Progenitor cell of endocrine pancreas (in vitro differentiated cells): ENCODE measurements at regions not wholly inside any gene's neighbourhood (a gene's known extent, or its start where the extent isn't known, plus 50 kb on each side); places are given as distances from the start of the nearest gene placed in this dataset.

Experiments
- DNase-seq: peaks from one replicate; pipeline ENCODE4 v3.0.0; 2021; ENCODE audit warnings: low spot score; ENCODE audit not compliant: unreplicated experiment
- H3K27ac Mint-ChIP-seq: 2 replicates; pipeline ENCODE4 v1.8.0; 2021; ENCODE audit warnings: mild to moderate bottlenecking, moderate library complexity, mixed read lengths
- H3K27me3 Mint-ChIP-seq: 2 replicates; pipeline ENCODE4 v1.8.0; 2021; ENCODE audit warnings: mixed read lengths
- H3K36me3 Mint-ChIP-seq: 2 replicates; pipeline ENCODE4 v1.8.0; 2022; ENCODE audit warnings: mixed read lengths; ENCODE audit not compliant: insufficient read depth
- H3K4me1 Mint-ChIP-seq: 2 replicates; pipeline ENCODE4 v1.8.0; 2021; ENCODE audit warnings: low read depth, mixed read lengths
- H3K4me3 Mint-ChIP-seq: 2 replicates; pipeline ENCODE4 v1.8.0; 2021; ENCODE audit warnings: low read depth, mild to moderate bottlenecking, moderate library complexity, mixed read lengths
- H3K9me3 Mint-ChIP-seq: 2 replicates; pipeline ENCODE4 v1.8.0; 2021; ENCODE audit warnings: low read depth, mixed read lengths
- TF ChIP-seq, protein P1 (sequence below): fragments of 200-600 bp; sonication (generic); IDR thresholded peaks from one replicate; pipeline ENCODE4 v1.5.0; 2021; ENCODE audit warnings: antibody characterized with exemption, mild to moderate bottlenecking; ENCODE audit not compliant: unreplicated experiment

DNA sequence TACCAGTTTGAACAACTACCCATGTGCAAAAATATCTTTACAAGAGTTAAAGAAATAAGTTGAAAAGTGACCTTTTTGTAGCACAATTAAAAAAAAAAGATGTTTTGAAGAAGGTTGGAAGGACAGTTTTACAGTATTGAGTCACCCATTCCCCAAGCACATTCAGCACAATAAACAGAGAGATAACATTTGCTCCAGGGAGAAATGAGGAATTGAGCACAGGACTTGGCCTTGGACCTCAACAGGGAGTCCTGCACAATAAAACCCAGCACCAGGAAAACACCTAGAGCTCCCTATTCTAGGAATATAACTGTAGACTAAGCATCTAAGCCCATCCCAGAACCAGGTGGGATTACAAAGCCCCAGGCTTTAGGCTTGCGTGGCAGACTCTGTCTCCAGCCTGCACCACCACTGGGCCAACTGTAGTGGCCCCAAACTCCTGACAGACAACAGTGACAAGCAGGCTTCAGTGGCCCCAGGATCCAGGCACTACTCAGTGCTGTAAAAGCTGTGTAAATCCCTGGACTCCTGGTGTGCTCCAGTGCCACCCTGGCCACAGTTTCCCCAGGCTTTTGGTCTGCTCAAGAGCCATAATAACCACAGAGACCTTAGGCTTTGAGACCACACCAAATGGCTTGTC is 857.2 kb downstream of the SLITRK1 start:
- Mint-ChIP-seq H3K27me3 (no peaks in the 10 kb centered on the region), H3K36me3 (no peaks in the 10 kb centered on the region), H3K27ac (no peak overlapping the region), H3K9me3 (peaks cover 5% of the 10 kb centered on the region), H3K4me1 (no peaks in the 10 kb centered on the region), H3K4me3 (no peak overlapping the region)
- DNase-seq: no peak
- TF ChIP-seq, protein P1, sequence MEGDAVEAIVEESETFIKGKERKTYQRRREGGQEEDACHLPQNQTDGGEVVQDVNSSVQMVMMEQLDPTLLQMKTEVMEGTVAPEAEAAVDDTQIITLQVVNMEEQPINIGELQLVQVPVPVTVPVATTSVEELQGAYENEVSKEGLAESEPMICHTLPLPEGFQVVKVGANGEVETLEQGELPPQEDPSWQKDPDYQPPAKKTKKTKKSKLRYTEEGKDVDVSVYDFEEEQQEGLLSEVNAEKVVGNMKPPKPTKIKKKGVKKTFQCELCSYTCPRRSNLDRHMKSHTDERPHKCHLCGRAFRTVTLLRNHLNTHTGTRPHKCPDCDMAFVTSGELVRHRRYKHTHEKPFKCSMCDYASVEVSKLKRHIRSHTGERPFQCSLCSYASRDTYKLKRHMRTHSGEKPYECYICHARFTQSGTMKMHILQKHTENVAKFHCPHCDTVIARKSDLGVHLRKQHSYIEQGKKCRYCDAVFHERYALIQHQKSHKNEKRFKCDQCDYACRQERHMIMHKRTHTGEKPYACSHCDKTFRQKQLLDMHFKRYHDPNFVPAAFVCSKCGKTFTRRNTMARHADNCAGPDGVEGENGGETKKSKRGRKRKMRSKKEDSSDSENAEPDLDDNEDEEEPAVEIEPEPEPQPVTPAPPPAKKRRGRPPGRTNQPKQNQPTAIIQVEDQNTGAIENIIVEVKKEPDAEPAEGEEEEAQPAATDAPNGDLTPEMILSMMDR: no peak

DNA sequence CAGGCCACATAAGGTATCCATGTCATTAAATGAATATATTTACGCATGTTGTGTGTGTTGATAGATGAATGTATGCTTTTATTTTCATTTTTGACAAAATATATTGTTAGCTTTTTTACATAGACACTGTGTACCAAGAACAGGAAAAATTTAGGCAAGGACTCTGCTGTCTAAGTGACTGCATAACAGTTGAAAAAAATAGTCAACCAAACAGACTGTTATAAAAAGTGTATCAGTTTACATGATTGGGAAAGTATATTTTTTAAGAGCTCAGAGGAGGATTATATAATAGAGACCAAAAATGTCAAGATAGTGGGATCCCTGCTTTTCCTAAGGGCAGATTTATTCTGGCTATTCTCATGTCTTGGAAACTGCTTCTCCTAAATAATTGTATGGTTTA is 858.0 kb downstream of the SLITRK1 start:
- Mint-ChIP-seq H3K4me1 (no peaks in the 10 kb centered on the region), H3K27ac (no peak overlapping the region), H3K27me3 (no peaks in the 10 kb centered on the region), H3K9me3 (peaks cover 5% of the 10 kb centered on the region), H3K4me3 (no peak overlapping the region), H3K36me3 (no peaks in the 10 kb centered on the region)
- TF ChIP-seq, protein P1: no peak
- no peak for DNase-seq

DNA sequence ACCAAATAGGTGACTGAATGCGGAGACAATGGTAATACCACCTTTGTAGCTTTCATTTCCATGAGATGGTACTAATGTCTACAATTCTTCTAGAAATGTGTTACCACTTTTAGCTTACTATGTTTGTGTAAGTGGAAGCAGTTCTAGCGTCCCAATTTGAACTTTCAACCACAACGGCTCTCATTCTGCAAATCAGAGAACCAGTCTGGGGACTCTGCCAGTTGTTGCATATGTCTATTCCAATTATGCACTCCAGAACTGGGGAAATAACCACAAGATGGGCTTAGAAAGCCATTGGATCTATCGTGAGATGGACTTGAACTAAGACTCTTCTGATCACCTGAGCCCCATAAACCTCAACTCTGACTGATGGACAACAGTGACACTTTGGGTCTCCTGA is 862.3 kb downstream of the SLITRK1 start:
- Mint-ChIP-seq H3K27me3 (no peaks in the 10 kb centered on the region), H3K9me3 (no peaks in the 10 kb centered on the region), H3K4me1 (no peaks in the 10 kb centered on the region)

DNA sequence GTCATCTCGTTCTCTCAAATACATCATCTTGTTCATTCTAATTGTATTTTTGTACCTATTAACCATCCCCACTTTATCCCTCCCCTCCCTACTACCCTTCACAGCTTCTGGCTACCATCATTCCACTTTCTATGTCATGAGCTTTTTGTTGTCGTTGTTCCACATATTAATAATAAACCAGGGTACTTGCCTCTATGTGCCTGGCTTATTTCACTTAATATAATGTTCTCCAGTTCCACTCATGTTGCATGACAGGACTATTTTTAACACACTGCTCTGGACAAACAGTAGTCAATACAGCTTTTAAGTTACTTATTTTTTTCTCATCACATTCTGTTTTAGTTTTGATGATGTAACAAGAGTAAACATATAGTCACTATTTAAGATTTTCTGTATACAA is 872.3 kb downstream of the SLITRK1 start:
- Mint-ChIP-seq H3K36me3 (no peaks in the 10 kb centered on the region), H3K4me3 (no peak overlapping the region), H3K9me3 (no peaks in the 10 kb centered on the region), H3K27me3 (no peaks in the 10 kb centered on the region), H3K27ac (no peak overlapping the region), H3K4me1 (peaks cover 5% of the 10 kb centered on the region)
- TF ChIP-seq, protein P1: no peak
- DNase-seq: no peak

More for the DNA sequence above, 862.3 kb downstream of the SLITRK1 start:
- no peaks in the 10 kb centered on the region for H3K36me3 Mint-ChIP-seq
- H3K27ac Mint-ChIP-seq: no peak overlapping the region
- no peak overlapping the region for H3K4me3 Mint-ChIP-seq
- DNase-seq: no peak
- TF ChIP-seq, protein P1: no peak

DNA sequence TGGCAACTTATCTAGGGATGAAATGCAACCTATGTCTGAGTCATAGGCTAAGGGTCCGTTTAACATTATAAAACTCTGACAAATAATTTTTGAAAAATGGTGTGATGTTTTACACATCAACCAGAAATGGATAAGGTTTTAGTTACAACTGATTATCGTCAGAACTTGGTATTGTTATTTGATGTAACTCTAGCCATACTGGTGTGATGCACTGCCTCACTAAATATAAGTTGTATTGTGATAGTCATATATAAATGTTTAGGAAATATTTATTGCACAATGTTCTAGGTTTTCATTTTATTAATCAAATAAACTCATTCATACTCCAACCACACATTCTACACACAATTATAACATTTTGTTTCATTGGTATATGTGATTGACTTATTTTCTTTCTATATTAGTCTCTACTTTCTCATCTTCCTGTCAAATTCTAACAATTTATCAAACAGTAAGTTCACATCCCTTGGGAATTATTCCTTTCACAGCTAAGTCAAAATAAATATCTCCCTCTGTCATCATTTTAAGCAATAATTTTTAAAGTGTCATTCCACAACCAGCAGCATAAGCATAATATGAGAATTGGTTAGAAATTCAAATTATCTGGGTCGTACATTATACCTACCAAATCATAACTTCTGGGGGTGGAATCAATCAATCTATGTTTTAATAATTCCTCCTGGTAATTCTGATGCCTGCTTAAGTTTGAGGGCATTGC is 873.9 kb downstream of the SLITRK1 start:
- Mint-ChIP-seq H3K4me3 (no peak overlapping the region), H3K27me3 (no peaks in the 10 kb centered on the region)

More for the DNA sequence above, 873.9 kb downstream of the SLITRK1 start:
- TF ChIP-seq, protein P1: no peak
- Mint-ChIP-seq H3K36me3 (no peaks in the 10 kb centered on the region), H3K9me3 (no peaks in the 10 kb centered on the region), H3K4me1 (peaks cover 5% of the 10 kb centered on the region), H3K27ac (no peak overlapping the region)
- no peak for DNase-seq
